Ishikawa (cell line): ENCODE measurements at regions not wholly inside any gene's neighbourhood (a gene's known extent, or its start where the extent isn't known, plus 50 kb on each side); places are given as distances from the start of the nearest gene placed in this dataset.

ENCODE experiments used
- CEBPB ChIP-seq: IDR thresholded peaks from 2 replicates; pipeline ENCODE4 v1.6.1; 2012
- CREB1 ChIP-seq: IDR thresholded peaks from 2 replicates; pipeline ENCODE4 v1.6.1; 2012; ENCODE audit warnings: low read depth
- EGR1 ChIP-seq: IDR thresholded peaks from 2 replicates; pipeline ENCODE4 v1.6.1; 2012
- EP300 ChIP-seq: IDR thresholded peaks from 2 replicates; pipeline ENCODE4 v1.6.1; 2012; ENCODE audit warnings: borderline replicate concordance
- FOXM1 ChIP-seq: IDR thresholded peaks from 2 replicates; pipeline ENCODE4 v1.6.1; 2012; ENCODE audit warnings: low read depth, borderline replicate concordance
- MAX ChIP-seq: IDR thresholded peaks from 2 replicates; pipeline ENCODE4 v1.6.1; 2012
- NFIC ChIP-seq: IDR thresholded peaks from 2 replicates; pipeline ENCODE4 v1.6.1; 2012
- RAD21 ChIP-seq: IDR thresholded peaks from 2 replicates; pipeline ENCODE4 v1.6.1; 2012; ENCODE audit warnings: low read depth
- REST ChIP-seq: IDR thresholded peaks from 2 replicates; pipeline ENCODE4 v1.6.1; 2012; ENCODE audit warnings: low read depth, mild to moderate bottlenecking
- TAF1 ChIP-seq: IDR thresholded peaks from 2 replicates; pipeline ENCODE4 v1.6.1; 2012; ENCODE audit warnings: low read depth, mild to moderate bottlenecking
- TCF12 ChIP-seq: IDR thresholded peaks from 2 replicates; pipeline ENCODE4 v1.6.1; 2012; ENCODE audit warnings: low read depth
- TEAD4 ChIP-seq: IDR thresholded peaks from 2 replicates; pipeline ENCODE4 v1.6.1; 2012
- USF1 ChIP-seq: IDR thresholded peaks from 2 replicates; pipeline ENCODE4 v1.6.1; 2012
- YY1 ChIP-seq: IDR thresholded peaks from 2 replicates; pipeline ENCODE4 v1.6.1; 2012; ENCODE audit warnings: low read depth
- ZBTB7A ChIP-seq: IDR thresholded peaks from 2 replicates; pipeline ENCODE4 v1.6.1; 2012; ENCODE audit warnings: low read depth

- no peak for TF ChIP-seq TEAD4
- TF ChIP-seq NFIC = no peak
- TF ChIP-seq TAF1 = no peak
- no peak for TF ChIP-seq REST
- TF ChIP-seq FOXM1 = no peak
- no peak for TF ChIP-seq RAD21
- TF ChIP-seq CREB1 = no peak
- no peak for TF ChIP-seq USF1
- no peak for TF ChIP-seq MAX
- TF ChIP-seq EP300 = no peak
- no peak for TF ChIP-seq EGR1
- no peak for TF ChIP-seq YY1
Observed at GRCh38 chr5:159619826-159620225, 289.5 kb upstream of the IL12B start.

DNA sequence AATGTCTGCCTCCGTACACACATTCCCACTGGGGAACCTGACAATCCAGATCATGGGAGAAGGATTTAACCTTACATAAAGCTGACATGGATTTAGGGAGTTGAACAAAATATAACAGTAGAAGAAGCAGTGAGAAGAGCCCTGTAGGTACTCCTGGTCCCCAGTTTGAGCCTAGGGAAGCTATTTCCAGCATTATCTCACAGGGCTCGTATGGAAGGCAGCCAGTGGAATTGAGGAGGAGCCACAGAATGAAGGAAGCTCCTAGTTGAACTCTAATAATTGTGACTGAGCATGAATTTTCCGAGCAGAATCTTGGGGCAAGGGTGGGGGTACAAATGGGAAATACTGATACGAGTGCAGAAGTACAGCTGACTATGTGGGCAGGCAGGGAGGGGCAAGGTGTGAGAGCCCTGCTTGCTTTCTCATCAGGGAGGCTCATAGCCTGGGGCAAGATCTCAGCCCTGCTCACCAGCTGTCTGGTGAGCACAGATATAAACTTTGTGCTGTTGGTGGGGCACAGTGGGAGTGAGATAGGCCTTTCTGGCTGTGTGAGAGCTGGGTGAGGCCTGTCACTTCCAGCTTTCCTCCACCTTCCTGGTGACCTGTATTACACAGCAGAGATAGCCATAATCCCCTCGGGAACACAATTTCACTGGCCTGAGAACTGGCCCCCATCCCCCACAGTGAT is 290.7 kb upstream of the IL12B start:
- no peak for TF ChIP-seq YY1
- no peak for TF ChIP-seq CEBPB

GRCh38 chr5:159628703-159629102 is 287.6 kb upstream of the ADRA1B start:
- no peak for TF ChIP-seq EP300
- no peak for TF ChIP-seq EGR1
- TF ChIP-seq RAD21 = no peak
- no peak for TF ChIP-seq CEBPB
- TF ChIP-seq REST = no peak
- TF ChIP-seq NFIC = no peak
- no peak for TF ChIP-seq ZBTB7A
- TF ChIP-seq MAX = no peak
- TF ChIP-seq FOXM1 = no peak
- TF ChIP-seq USF1 = no peak
- TF ChIP-seq TEAD4 = no peak
- no peak for TF ChIP-seq CREB1
- TF ChIP-seq TCF12 = no peak
- no peak for TF ChIP-seq TAF1
- no peak for TF ChIP-seq YY1

- TF ChIP-seq FOXM1 = no peak
- TF ChIP-seq RAD21 = no peak
- no peak for TF ChIP-seq TAF1
- no peak for TF ChIP-seq CREB1
- TF ChIP-seq MAX = no peak
- TF ChIP-seq TCF12 = no peak
- no peak for TF ChIP-seq REST
- no peak for TF ChIP-seq ZBTB7A
- TF ChIP-seq CEBPB = no peak
- TF ChIP-seq EP300 = no peak
- TF ChIP-seq YY1 = no peak
- no peak for TF ChIP-seq EGR1
- no peak for TF ChIP-seq NFIC
- TF ChIP-seq TEAD4 = no peak
- no peak for TF ChIP-seq USF1
Observed at GRCh38 chr5:159629158-159629557, 287.1 kb upstream of the ADRA1B start.
